ENCODE measurements at regions not wholly inside any gene's neighbourhood (a gene's known extent, or its start where the extent isn't known, plus 50 kb on each side); places are given as distances from the start of the nearest gene placed in this dataset.
A peak's percentile ranks its signal among the peaks of the same experiment; 100 is the strongest.
"Not testable (repeated sequence)": the region's sequence is repeated elsewhere in the genome, so short reads cannot be mapped to it uniquely, and the experiment has no call there.

DNA sequence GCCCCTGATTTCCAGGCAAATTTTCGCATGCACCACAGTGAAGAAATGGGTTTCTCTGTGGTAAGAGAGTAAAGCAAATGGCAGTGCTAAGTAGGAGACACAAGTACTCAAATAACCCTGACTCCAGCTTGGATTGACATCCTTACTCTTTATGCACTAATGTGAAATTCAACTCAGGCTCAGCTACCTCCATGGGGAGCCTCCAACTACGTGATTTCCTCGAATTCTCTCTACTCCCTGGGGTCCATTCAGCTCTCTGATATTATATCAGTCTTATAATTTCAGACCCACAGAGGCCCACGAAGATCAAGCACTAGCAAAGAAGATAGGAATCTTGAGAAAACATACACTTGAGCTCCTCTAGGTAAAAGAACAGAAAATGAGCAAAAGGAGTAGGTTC lies 407.6 kb upstream of the CCDC54 start:
- H3K36me3 Mint-ChIP-seq (ENCODE audit: low read depth) = no peaks in the 10 kb centered on the region
- no peak overlapping the region for H3K4me3 Mint-ChIP-seq
- no peaks in the 10 kb centered on the region for H3K9me3 Mint-ChIP-seq
- TF ChIP-seq, protein P1, sequence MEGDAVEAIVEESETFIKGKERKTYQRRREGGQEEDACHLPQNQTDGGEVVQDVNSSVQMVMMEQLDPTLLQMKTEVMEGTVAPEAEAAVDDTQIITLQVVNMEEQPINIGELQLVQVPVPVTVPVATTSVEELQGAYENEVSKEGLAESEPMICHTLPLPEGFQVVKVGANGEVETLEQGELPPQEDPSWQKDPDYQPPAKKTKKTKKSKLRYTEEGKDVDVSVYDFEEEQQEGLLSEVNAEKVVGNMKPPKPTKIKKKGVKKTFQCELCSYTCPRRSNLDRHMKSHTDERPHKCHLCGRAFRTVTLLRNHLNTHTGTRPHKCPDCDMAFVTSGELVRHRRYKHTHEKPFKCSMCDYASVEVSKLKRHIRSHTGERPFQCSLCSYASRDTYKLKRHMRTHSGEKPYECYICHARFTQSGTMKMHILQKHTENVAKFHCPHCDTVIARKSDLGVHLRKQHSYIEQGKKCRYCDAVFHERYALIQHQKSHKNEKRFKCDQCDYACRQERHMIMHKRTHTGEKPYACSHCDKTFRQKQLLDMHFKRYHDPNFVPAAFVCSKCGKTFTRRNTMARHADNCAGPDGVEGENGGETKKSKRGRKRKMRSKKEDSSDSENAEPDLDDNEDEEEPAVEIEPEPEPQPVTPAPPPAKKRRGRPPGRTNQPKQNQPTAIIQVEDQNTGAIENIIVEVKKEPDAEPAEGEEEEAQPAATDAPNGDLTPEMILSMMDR (IDR thresholded peaks at IDR 0.05; ENCODE audit: unreplicated experiment in 3 of 3) = no peak
- H3K27ac Mint-ChIP-seq = no peak overlapping the region
- H3K4me1 Mint-ChIP-seq = peaks cover under 1% of the 10 kb centered on the region
- H3K27me3 Mint-ChIP-seq (ENCODE audit: low read depth) = no peaks in the 10 kb centered on the region

DNA sequence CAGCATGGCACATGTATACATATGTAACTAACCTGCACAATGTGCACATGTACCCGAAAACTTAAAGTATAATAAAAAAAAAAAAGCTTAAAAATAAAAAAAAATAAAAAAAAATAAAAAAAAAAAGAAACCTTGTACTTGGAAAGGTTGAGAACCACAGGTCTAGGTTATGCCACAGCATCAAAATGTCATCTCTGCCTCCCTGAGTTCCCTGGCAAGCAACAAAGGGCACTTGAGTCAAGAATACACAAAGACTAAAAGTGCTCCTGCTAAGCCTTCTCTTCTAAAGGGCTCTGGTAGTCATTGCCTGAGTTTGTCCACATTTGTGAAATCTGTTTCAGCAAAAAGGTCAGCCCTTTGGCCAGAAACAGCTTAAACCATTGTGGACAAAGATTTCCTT lies 395.8 kb upstream of the CCDC54 start:
- Mint-ChIP-seq H3K27ac (no peak overlapping the region), H3K9me3 (no peaks in the 10 kb centered on the region), H3K36me3 (ENCODE audit: low read depth) (no peaks in the 10 kb centered on the region), H3K4me1 (peaks cover 13% of the 10 kb centered on the region), H3K4me3 (no peak overlapping the region), H3K27me3 (ENCODE audit: low read depth) (no peaks in the 10 kb centered on the region)
- TF ChIP-seq, protein P1 (IDR thresholded peaks at IDR 0.05; ENCODE audit: unreplicated experiment in 3 of 3) = no peak

DNA sequence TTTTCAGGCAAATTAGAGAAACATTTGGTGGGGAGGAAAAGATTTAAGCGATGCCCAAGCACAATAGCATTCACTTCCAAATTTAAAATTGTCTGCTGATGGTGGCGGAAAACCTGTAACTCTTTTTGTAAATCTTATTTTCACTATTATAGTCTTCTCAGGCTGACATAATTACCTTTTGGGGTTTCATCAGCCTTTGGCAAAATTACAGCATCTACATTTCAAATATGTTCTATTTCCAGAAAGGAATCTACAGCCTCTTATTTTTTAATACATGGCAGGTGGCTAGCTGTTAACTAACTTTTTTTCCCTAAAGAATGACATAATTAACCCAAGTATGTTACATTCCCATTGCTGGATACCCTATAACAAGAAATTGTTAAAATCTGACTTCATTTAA lies 391.5 kb upstream of the CCDC54 start:
- Mint-ChIP-seq H3K4me3 (no peak overlapping the region), H3K9me3 (peaks cover 13% of the 10 kb centered on the region), H3K27ac (no peak overlapping the region), H3K4me1 (peaks cover 13% of the 10 kb centered on the region), H3K36me3 (ENCODE audit: low read depth) (no peaks in the 10 kb centered on the region), H3K27me3 (ENCODE audit: low read depth) (no peaks in the 10 kb centered on the region)
- TF ChIP-seq, protein P1 (IDR thresholded peaks at IDR 0.05; ENCODE audit: unreplicated experiment in 3 of 3) = no peak

DNA sequence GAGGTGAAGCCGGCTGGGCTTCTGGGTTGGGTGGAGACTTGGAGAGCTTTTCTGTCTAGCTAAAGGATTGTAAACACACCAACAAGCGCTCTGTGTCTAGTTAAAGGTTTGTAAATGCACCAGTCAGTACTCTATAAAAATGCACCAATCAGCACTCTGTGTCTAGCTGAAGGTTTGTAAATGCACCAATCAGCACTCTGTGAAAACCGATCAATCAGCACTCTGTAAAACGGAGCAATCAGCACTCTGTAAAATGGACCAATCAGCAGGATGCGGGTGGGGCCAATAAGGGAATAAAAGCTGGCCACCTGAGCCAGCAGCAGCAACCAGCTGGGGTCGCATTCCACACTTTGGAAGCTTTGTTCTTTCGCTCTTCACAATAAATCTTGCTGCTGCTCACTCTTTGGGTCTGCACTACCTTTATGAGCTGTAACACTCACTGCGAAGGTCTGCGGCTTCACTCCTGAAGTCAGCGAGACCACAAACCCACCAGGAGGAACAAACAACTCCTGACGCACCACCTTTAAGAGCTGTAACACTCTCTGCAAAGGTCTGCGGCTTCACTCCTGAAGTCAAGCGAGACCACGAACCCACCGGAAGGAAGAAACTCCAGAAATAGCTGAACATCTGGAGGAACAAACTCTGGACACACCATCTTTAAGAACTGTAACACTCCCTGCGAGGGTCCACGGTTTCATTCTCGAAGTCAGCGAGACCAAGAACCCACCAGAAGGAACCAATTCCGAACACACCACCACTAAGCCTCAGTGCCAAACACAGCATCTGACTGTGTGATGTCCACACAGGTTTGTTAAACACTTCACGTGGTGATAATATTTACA lies 378.2 kb upstream of the CCDC54 start:
- H3K27me3 Mint-ChIP-seq (ENCODE audit: low read depth); H3K4me3 Mint-ChIP-seq; H3K4me1 Mint-ChIP-seq; H3K36me3 Mint-ChIP-seq (ENCODE audit: low read depth); H3K27ac Mint-ChIP-seq: not testable (repeated sequence)
- H3K9me3 Mint-ChIP-seq = peaks cover 12% of the 10 kb centered on the region

DNA sequence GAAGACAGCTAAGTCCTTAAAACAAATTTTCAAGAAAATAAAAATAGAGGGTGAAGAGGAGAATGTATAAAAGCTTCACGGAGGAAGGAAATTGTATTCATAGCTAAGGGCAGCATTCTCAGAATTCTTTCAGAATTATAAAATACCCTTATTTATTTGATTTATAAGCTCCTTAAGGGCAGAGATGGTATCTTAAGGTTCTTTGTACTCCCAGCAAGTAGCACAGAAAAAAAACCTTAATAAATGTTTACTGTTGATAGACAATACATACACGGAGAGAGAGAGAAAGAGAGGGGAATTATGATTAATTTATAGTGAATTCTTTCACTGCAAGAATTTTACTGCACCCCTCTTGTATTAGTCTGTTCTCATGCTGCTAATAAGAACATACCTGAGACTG lies 375.6 kb upstream of the CCDC54 start:
- Mint-ChIP-seq H3K4me3 (no peak overlapping the region), H3K27me3 (ENCODE audit: low read depth) (no peaks in the 10 kb centered on the region), H3K4me1 (no peaks in the 10 kb centered on the region), H3K27ac (peak overlapping the region in 1 of 3 experiments; percentile 31), H3K9me3 (peaks cover 9% of the 10 kb centered on the region), H3K36me3 (ENCODE audit: low read depth) (no peaks in the 10 kb centered on the region)
- TF ChIP-seq, protein P1 (IDR thresholded peaks at IDR 0.05; ENCODE audit: unreplicated experiment in 3 of 3) = no peak

DNA sequence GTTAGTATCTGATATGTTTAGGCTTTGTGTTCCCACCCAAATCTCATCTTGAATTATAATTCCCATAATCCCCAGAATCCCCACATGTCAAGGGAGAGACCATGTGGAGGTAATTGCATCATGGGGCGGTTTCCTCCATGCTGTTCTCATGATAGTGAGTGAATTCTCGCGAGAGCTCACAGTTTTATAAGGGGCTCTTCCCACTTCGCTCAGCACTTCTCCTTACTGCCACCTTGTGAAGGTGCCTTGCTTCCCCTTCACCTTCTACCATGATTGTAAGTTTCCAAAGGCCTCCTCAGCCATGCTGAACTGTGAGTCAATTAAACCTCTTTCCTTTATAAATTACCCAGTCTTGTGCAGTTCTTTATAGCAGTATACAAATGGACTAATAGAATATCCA lies 371.9 kb upstream of the CCDC54 start:
- not testable (repeated sequence) for H3K36me3 Mint-ChIP-seq (ENCODE audit: low read depth); H3K27ac Mint-ChIP-seq; H3K4me3 Mint-ChIP-seq; H3K4me1 Mint-ChIP-seq; H3K27me3 Mint-ChIP-seq (ENCODE audit: low read depth)
- peaks cover 14% of the 10 kb centered on the region for H3K9me3 Mint-ChIP-seq

DNA sequence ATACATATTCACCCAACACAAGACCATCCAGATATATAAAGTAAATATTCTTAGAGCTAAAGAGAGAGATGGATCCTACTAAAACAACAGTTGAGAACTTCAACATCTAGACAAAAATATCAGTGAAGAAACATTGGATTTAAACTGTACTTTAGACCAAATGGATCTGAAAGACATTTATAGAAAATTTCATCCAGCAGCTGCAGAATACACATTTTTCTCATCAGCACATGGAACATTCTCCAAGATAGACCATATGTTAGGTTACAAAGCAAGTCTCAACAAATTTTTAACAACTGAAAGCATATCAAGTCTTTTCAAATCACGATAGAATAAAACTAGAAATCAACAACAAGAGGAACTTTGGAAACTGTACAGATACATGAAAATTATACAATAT lies 369.0 kb upstream of the CCDC54 start:
- H3K36me3 Mint-ChIP-seq (ENCODE audit: low read depth) = no peaks in the 10 kb centered on the region
- H3K4me3 Mint-ChIP-seq = no peak overlapping the region
- H3K9me3 Mint-ChIP-seq = peaks cover 11% of the 10 kb centered on the region
- H3K27ac Mint-ChIP-seq = no peak overlapping the region
- TF ChIP-seq, protein P1 (IDR thresholded peaks at IDR 0.05; ENCODE audit: unreplicated experiment in 3 of 3) = no peak
- H3K27me3 Mint-ChIP-seq (ENCODE audit: low read depth) = no peaks in the 10 kb centered on the region
- H3K4me1 Mint-ChIP-seq = no peaks in the 10 kb centered on the region
